ENCODE measurements at regions not wholly inside any gene's neighbourhood (a gene's known extent, or its start where the extent isn't known, plus 50 kb on each side); places are given as distances from the start of the nearest gene placed in this dataset.

DNA sequence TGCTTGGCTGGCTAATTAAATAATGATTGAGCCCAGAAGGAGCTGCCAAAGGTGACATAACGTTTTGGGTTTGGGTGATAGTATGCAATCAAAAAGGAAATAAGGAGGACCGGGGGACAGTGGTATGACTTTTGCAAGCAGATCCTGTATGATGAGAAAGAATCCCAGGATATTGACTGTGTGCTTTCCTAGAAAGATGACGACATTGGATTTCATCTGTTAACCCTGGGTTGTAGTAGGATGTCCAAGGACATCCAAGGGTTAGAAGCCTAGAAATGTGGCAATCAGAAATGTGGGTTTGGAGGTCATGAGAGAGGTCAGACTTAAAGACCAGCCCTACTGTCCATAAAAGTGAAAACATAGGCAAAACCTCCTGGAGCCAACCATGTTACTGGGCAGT is 50.3 kb upstream of the HMHB1 start:
- DNase-seq: no peak

DNA sequence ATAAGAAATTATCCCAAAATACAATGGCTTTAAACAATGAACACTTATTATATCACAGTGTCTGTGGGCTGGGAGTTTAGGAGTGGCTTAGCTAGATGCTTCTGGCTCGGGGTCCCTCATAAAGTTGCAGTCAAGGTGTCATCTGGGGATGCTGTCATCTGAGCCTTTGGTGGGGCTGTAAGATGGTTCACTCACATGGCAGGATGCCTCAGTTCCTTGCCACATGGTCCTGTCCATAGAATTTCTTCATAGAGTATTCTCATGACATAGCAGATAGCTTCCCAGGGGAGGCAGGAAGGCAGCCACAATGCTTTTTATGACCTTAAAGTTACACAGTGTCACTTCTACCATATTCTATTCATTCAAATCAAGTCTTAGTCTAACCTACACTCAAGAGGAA is 51.2 kb upstream of the HMHB1 start:
- no peak for DNase-seq

DNA sequence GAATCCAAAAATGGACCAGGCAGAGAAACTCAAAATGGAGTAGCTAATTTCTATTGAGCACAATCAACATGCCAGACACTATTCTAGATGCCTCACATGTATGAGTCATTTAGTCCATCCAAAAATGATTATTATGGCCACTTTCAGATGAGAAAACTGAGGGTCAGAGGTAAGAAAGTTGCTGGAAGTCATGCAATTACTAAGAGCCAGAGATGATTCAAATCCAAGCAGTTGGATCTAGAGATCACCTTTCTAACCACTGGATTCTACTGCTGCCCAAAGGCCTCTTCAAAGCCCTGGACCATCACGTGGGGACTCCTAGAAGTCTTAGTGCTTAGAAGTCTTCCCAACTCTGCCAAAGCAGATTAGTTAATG is 51.8 kb upstream of the HMHB1 start:
- DNase-seq: no peak

DNA sequence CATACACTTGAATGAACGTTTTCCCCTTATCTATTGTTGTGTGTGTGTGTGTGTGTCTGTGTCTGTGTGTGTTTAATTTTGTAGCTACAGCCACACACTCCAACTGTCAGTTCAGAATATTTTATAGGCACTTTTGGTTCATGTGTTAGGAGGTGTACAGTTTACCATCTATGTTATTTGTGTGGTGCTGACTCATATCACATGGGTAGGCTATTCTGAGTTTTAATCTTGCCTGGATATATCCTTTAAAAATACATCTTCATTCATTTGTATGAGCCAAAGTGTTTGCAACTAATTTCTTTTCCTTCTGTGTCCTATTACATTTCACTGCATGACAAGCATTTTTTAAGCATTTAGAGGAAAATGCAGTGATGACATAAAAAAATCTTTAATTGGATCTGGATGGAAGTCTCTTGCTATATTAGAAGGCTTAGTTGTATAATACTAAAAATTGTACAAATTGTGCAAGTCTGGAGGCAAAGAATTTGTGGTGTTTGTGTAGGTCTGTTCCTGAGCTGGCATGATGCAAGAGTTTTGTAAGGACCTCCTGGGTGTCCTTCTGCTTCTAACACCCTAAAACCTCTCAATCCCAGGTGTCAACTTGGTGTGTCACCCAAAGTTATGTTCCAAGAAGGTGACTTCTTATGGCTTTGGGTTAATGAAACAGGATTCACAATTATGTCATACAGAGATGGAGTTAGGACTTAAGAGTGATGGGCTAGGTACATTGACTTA is 52.4 kb upstream of the HMHB1 start:
- DNase-seq: no peak

DNA sequence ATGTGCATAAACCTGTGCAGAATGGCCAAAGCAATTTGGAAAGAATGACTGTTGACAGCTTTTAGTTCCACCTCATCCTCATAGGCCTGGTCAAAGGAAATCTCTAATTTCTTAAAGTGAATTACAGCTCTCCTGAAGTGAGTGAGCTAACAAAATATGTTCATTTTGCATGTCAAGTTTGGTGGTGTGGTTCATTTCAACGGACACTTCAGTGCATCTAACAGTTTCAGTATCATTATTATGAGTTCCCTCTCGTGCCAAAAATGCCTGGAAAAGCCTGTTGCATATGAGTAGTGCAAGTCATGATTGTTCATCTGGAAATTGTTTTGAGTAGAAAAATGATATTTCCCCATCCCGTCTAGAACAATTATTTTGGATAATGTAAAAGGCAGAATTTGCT is 53.2 kb upstream of the HMHB1 start:
- no peak for DNase-seq

DNA sequence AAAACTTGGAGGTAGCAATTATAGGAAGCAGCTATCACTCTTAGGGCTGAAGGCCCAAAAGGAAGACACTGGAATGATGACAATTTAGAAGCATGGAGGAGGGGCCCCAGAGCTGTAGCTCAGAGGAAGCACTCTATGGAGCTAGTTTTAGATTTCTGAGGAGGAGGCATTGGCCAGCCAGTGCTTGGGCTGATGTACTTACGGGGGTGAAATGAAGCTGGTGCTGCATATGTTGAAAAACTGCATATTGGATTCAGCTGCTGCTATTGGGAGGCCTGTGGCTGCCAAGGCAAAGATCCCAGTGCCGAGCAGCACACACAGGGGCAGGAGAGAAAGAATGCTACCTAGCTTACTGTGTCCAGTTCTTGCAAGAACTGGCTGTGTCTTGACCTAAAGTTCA is 53.9 kb upstream of the HMHB1 start:
- no peak for DNase-seq

DNA sequence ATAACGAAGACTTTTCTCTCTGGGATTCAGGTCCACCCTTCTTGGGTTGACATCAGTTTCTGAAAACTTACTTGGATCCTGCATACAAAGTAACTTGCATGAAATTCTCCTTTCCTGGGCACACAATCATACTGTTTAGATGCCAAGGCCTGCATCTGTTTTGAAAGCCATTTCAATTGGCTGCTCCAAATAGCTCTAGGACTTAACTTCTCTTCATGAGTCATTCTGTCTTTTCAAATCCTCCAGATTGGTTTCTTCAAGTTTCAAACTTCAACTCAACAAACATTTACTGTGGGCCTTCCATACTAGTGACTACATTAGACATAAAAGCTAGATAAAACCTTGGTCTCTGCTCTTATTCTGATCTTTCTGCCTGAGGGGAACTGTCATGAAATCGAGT is 54.8 kb upstream of the HMHB1 start:
- DNase-seq: no peak

DNA sequence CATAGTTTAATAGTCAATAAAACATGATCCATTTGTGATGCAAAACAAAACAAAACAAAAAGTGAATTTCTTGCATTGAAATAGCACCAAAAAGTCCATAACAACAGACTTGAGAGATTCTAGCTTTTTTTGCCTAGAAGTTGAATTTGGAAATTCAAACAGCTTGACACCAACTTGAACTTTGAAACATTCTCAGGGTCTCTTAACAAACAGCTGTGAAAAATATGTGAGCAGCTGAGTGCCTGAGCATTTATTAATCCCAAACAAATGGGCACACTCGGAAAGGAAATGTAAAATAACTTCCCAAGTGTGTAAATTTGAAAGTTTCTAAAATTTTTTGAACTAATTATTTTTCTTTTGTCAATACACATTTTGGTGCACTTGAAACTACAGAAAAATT is 56.0 kb upstream of the HMHB1 start:
- DNase-seq: no peak

DNA sequence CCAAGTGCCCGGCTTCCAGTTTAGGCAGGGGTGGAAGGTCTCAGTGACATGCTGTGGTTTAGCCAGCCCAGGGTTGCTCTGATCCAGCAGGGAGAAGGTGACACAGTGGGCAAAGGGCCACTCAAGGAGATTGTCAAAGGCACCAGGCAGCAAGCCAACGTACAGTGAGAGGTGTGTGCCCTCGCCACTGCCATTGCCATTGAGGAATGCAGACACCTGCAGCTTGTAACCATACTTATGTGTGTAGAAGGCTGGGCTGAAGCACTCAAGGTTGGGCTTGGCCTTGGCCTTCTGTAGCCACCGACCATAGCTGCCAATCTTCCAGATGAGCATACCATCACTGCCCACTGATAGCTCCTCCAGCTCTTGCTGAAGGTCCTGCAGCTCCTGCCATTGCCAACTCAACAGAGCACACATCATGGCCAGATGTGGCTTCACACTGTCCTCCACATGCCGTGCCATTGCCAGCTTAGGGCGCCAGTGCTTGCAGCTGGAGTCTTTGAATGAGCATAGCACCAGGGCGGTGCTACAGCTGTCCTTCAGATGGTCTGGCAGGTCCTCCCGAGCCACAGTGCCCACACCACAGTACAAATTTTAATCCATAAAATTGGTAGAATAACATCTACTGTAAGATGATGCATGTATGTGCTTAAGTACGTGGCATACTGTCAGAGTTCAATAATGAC is 59.7 kb upstream of the HMHB1 start:
- no peak for DNase-seq

DNA sequence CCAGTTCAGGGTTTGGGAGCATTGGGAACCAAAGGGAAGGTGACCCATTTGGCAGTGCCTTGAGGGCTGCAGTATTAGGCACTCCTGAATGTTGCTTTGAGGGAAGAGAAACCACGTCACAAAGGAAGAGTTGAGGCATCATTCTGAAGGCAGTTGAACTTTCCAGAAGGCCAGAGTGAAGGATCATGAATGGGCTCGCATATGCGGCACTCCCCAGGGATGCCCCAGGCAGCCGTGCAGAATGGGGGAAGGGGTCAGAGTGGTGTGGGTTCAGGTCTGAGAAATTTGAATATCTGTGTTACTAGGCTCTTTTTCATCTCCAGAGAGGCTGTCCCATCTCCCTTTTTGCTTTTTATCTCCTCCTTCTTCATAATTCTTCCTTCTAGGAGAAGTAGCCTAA is 60.6 kb upstream of the HMHB1 start:
- DNase-seq: no peak

DNA sequence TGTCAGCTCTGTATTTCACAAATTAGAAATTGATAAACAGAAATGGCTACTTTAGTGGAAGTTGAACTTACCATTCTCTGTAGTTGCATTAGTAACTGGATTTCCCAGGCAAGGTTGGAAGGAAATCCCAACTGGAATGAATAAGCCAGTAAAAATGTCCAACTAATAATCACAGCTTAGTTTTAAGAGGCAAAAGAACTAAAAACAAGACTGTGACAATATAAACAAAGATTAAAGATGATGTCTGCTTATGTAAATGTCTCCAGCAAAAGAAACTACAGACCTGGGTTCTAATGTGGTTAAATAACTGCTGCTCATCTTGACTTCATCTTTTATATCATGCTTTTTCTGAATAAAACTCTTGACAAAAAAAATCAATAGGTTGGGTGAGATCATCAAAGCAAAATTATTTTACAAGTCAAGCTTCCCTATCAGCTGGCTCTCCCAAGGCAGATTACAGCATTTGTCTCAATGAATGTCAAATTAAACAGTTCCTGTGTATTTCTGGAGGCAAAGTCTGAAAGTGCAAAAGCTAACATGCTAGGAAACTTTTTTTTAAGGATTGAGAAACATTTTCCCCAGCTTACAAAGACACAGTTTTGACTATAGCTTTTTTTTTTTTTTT is 62.3 kb upstream of the HMHB1 start:
- no peak for DNase-seq

DNA sequence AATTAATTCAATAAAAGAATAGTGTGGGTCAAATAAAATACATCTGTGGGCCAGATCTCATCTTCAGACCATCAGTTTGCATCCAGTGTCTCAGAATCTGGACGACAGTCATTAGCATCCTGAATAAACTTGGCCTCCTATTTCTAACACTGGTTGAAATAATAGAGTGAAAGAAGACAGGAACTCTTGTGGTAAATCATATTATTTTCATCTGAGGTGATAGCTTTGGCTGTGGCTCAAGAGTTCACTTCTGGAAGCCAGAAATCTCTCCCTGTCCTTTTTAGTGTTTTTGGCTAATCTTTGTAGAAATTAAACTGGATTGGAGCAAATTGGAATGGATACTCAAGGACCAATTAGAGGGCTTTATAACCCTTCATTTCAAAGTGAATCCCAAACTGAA is 63.4 kb upstream of the HMHB1 start:
- no peak for DNase-seq

DNA sequence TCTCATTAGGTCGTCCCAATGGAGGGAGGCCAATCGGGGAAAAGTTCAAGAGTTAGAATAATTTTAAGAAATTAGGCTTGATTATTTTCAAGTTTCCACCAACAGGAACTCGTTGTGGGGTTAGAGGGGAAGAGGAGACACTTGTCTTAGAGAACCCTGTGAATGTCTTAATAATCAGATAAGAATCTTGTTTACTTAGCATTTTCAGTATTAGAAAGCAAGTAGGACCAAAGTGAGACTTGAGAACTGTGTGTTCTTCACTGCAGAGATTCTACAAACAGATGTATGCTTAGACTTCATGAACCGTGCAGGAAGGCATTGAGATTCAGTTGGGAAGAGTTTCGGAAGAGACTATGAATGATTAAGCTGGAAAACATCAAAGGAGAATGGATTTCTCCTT is 69.0 kb upstream of the HMHB1 start:
- DNase-seq: no peak

DNA sequence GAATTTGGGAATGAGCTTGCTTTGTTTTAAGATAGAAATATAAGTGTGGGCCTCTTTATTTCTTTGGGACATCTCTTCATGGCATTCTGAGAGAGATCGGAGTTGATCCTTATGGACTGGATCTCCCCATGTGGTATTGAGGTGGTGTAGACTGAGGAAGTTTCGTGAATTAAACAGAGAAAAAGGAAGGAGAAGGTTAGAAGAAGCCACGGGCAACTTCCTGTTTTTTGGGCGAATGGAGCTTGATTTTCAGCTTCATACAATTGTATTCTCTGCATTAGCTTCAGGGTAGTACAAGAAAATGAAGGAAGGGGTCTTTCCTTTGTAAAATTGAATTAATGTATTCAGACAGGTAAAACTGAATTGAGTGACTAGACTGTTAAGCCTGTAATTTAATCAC is 70.5 kb upstream of the HMHB1 start:
- DNase-seq: no peak

DNA sequence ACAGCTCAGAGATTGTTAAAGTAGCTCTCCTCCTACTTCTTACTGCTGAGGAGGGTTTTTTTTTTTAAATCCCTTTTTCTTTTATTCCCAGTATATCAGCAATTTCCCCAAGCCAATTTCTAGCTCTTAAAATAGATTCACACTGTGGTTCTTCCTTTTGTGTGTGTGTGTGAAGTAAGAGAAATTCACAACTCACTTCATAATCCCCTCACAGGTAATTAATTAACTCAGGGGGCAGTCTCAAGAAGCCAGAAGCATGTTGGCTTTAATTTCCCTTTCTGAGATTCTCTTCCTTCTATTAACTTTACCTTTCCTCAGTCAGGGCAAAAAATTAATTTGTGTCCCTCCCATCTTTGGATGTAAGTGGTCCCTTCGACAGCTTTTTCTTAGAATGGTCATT is 71.0 kb upstream of the HMHB1 start:
- no peak for DNase-seq

DNA sequence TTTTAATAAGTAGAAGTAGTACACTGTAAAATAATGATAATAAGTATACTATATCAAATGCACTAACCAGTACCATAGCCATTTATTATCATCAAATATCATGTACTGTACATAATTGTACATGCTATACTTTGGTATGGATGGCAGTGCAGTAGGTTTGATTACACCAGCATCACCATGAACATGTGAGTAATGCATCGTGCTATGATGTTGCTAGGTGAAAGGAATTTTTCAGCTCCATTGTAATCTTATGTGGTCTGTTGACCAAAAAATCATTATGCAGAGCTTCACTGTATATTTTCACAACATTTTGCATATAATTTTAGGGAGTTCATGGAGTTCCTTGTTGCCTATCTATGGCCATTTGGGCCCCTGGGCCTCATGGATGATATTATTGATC is 72.2 kb upstream of the HMHB1 start:
- DNase-seq: no peak

DNA sequence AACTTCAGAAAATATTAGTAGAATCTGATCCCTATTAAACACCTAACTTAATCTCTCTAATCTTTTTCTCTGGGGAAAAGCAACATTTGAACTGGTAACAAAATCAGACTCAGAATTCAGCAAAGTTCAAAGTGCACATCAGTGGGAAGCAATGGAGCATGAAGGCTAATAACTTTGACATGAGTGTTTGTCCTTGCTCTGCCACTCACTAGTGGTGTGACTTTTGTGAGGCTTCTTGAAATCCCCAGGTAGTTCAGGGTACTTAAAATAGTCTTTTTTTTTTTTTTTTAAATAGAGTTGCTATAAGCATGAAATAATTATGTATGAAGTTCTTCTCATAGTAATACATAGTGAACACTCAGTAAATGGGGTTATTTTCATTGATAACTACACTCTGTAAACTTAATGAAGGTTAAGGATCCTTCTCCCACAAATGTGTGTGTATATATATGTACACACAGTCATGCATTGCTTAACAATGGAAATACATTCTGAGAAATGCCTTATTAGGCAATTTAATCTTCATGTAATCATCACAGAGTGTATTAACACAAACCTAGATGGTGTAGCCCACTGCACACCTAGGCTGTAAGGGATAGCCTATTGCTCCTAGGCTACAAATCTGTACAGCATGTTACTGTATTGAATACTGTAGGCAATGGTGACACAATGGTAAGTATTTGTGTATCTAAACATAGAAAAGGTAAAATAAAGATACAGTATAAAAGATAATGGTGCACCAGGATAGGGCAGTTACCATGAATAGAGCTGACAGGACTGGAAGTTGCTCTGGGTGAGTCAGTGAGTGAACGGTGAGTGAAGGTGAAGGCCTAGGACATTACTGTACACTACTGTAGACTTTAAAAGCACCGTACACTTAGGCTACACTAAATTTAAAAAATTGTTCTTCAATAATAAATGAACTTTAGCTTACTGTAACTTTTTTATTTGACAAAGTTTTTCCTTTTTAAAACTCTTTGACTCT is 73.3 kb upstream of the HMHB1 start:
- DNase-seq: no peak

DNA sequence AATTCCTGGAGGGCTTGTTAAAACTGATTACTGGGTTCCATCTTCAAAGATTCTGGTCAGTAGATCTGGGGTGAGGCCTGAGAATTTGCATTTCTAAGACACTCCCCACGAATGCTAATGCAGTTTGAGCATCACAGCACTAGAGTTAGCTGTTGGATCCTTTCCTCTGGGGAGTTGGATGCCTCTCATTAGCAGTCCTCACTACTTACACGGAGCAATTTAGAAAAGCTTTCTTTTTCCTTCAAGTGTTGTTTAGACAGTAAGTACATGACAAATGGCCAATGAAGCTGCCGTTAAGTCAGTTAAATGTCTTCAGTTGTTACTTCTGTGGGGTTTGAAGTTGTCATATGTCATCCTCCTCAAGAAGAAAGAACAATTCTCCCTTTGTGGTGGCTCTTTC is 74.9 kb upstream of the HMHB1 start:
- DNase-seq: no peak

DNA sequence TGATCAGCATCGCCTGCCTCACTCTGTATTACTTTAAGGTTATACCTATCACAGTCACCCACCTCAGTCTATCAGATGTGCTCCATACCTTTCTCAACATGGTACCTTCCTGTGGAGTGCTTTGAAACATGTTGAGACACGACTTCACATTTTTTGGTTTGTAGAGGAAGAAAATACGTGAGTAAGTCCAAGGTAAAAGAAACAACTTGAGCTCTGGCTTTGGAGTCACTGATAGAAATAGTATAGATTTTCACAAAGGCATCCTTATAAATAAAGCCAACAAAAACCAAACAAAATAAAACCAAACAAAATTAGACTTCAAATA is 77.5 kb upstream of the HMHB1 start:
- DNase-seq: no peak

DNA sequence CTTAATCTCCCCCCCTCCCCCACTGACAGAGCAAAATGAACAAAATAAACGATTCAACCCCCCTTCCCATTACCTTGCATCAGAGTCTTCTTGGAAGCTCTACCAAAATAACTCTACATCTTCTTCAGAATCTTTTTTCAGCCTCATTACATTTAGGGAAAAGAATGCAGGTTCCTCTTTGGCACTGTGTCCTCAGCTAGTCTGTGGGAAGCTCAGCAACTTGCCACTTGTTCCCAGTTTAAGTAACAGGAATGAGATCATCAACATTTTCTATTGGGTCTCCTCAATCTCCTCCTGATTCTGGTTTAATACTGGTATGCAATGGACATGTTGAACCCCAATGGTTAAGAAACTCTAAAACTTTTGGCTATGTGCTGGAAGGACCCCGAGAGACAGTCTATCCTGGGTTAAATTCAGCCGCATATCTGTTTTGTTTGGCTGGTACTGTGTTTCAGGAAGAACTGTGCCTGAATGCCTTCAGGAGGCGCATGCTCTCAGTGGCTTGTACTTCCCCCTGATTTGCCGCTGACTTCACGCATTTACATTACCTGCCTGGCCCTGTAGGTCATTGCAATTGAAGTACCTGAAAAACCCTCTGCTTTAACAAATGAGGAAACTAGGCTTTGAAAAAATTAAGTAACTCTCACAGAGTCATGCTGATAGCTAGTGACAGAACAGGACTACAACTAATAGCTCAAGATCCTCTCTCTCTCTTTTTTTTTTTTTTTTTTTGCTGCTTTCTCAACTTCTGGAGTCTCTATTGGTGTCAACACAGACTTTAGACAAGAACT is 78.1 kb upstream of the HMHB1 start:
- no peak for DNase-seq

DNA sequence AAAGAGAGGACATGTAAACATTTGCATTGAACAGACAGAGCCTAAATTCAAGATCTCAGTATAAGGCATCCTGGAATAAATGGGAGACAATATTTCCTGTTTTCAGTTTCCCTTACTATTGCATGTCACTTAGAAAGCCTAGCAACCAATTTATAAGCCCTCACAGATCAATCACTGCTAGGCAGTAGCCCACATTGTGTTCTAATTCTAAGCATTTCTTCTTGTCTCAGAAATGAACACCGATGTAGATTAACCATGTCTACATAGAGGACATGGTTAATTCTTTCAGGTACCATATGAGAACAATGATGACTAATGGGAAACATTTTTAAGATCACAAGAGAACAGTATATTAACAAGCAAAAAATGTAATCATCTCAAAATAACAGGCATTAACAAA is 79.6 kb upstream of the HMHB1 start:
- no peak for DNase-seq

DNA sequence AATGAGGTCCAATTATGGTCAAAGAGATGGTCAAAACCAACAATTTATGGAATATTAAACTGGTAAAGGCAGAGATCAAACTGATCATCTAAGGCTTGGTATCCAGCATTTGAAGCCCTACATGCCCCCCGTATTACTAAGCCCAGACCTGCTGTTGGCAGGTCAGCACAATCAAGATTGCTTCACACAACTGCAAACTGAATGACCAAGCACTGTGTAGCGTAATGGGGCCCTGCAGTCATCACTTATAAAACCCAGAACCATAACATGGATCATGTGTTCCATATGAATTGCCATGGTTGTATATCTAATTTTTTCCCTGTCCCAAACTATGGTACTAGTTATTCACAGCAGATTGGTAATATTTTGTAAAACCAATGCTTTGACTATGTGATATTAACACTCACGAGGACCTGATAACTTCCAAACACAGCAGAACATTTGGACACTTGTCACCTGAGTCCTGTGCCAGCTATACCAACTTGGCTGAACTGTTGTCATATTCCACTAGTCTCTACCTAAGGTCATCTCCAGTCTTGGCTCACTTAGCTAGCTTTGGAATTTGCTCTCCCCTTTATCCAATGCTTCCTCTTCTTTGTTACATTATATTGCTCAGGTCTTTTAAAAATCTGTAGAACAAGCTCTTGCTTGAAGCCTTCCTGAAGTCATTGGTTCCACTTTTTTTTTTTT is 81.7 kb upstream of the HMHB1 start:
- DNase-seq: no peak

All from CD4-positive, alpha-beta T cell treated with Interleukin-17A for 4 hours (primary cell).